GM18511 (cell line): ENCODE measurements at regions not wholly inside any gene's neighbourhood (a gene's known extent, or its start where the extent isn't known, plus 50 kb on each side); places are given as distances from the start of the nearest gene placed in this dataset.

ENCODE experiments used
- ATAC-seq: cut with Tn5 transposase; IDR thresholded peaks from one replicate; pipeline ENCODE4 v1.9.1; 2021; ENCODE audit warnings: mild to moderate bottlenecking, moderate library complexity; ENCODE audit not compliant: unreplicated experiment

- no peak for ATAC-seq
Observed at GRCh38 chr1:4010814-4011605, 110.9 kb upstream of the C1orf174 start.

GRCh38 chr1:4016351-4017130 is 116.5 kb upstream of the C1orf174 start:
- ATAC-seq: no peak

- ATAC-seq: no peak
Observed at GRCh38 chr1:4017636-4018365, 117.7 kb upstream of the C1orf174 start.

- no peak for ATAC-seq
Observed at GRCh38 chr1:4018466-4019146, 118.5 kb upstream of the C1orf174 start.

GRCh38 chr1:4019147-4019521 is 119.1 kb upstream of the C1orf174 start:
- ATAC-seq: no peak

GRCh38 chr1:4019606-4020331 is 119.7 kb upstream of the C1orf174 start:
- no peak for ATAC-seq

GRCh38 chr1:4020449-4020848 is 120.4 kb upstream of the C1orf174 start:
- ATAC-seq: no peak

GRCh38 chr1:4021136-4021973 is 121.3 kb upstream of the C1orf174 start:
- ATAC-seq: no peak

GRCh38 chr1:4021974-4022268 is 121.8 kb upstream of the C1orf174 start:
- no peak for ATAC-seq

GRCh38 chr1:4022715-4023114 is 122.6 kb upstream of the C1orf174 start:
- ATAC-seq: no peak

GRCh38 chr1:4023678-4024077 is 123.6 kb upstream of the C1orf174 start:
- no peak for ATAC-seq

GRCh38 chr1:4024811-4025210 is 124.7 kb upstream of the C1orf174 start:
- no peak for ATAC-seq

- ATAC-seq: no peak
Observed at GRCh38 chr1:4025752-4026151, 125.7 kb upstream of the C1orf174 start.

- no peak for ATAC-seq
Observed at GRCh38 chr1:4027008-4027407, 126.9 kb upstream of the C1orf174 start.

- ATAC-seq: peak; percentile 74
Observed at GRCh38 chr1:4027492-4028138, 127.5 kb upstream of the C1orf174 start.

- no peak for ATAC-seq
Observed at GRCh38 chr1:4028139-4028501, 128.0 kb upstream of the C1orf174 start.

- no peak for ATAC-seq
Observed at GRCh38 chr1:4029376-4029775, 129.3 kb upstream of the C1orf174 start.

GRCh38 chr1:4032571-4032970 is 132.5 kb upstream of the C1orf174 start:
- no peak for ATAC-seq

- no peak for ATAC-seq
Observed at GRCh38 chr1:4033129-4033676, 133.1 kb upstream of the C1orf174 start.
